A673 (cell line): ENCODE measurements at regions not wholly inside any gene's neighbourhood (a gene's known extent, or its start where the extent isn't known, plus 50 kb on each side); places are given as distances from the start of the nearest gene placed in this dataset.

ENCODE experiments used
- EZH2 ChIP-seq: fragments of 200-600 bp; sonication (generic); IDR thresholded peaks from 2 replicates; pipeline ENCODE4 v1.6.1; 2017; ENCODE audit warnings: borderline replicate concordance, low read depth, mild to moderate bottlenecking, mixed read lengths, antibody characterized with exemption, low read length; ENCODE audit not compliant: poor library complexity, severe bottlenecking
- TF ChIP-seq, protein P1 (sequence below): fragments of 300-800, 200-600 bp; sonication (generic); conservative IDR thresholded peaks from 2 replicates; pipeline ENCODE4 v1.5.1; 2017; ENCODE audit warnings: low read depth, mild to moderate bottlenecking, antibody characterized with exemption, low read length, moderate library complexity, mixed read lengths

DNA sequence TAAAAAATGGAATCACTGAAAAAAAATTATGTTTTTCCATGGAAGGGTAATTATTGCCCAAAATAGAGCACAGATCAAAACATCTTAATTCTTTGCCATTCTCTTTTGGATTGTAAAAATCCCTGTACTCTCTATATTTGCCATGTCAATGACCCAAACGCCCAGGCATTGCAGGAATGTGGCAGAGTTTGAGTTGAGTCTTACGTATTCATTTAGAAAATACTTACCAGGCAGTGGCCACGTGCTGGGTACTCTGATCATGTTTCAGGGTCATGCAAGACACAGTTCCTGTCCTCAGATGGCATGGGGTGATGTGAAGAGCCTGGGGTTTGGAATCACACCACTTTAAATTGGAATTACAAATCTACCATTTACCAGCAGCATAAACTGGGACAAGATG is 267.7 kb downstream of the ABCC12 start:
- TF ChIP-seq, protein P1, sequence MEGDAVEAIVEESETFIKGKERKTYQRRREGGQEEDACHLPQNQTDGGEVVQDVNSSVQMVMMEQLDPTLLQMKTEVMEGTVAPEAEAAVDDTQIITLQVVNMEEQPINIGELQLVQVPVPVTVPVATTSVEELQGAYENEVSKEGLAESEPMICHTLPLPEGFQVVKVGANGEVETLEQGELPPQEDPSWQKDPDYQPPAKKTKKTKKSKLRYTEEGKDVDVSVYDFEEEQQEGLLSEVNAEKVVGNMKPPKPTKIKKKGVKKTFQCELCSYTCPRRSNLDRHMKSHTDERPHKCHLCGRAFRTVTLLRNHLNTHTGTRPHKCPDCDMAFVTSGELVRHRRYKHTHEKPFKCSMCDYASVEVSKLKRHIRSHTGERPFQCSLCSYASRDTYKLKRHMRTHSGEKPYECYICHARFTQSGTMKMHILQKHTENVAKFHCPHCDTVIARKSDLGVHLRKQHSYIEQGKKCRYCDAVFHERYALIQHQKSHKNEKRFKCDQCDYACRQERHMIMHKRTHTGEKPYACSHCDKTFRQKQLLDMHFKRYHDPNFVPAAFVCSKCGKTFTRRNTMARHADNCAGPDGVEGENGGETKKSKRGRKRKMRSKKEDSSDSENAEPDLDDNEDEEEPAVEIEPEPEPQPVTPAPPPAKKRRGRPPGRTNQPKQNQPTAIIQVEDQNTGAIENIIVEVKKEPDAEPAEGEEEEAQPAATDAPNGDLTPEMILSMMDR: no peak
- TF ChIP-seq EZH2: no peak
